Fibroblast of mammary gland (primary cell): ENCODE measurements at regions not wholly inside any gene's neighbourhood (a gene's known extent, or its start where the extent isn't known, plus 50 kb on each side); places are given as distances from the start of the nearest gene placed in this dataset.

Experiments
- DNase-seq: peaks from one replicate; pipeline ENCODE4 v3.0.0-alpha.2; 2010; ENCODE audit warnings: low read depth
- H3K4me3 ChIP-seq: 2 replicates; pipeline ENCODE4 v1.5.1; 2011; ENCODE audit warnings: low read depth, mild to moderate bottlenecking, low read length, moderate library complexity; ENCODE audit not compliant: control insufficient read depth
- CTCF ChIP-seq: conservative IDR thresholded peaks from 2 replicates; pipeline ENCODE4 v1.5.1; 2011; ENCODE audit warnings: low read depth, low read length, inconsistent platforms; ENCODE audit not compliant: control insufficient read depth, insufficient read depth

- TF ChIP-seq CTCF: no peak
- no peak for DNase-seq
- H3K4me3 ChIP-seq: no peak overlapping the region
Observed at GRCh38 chr3:194986208-194987043, 284.5 kb downstream of the XXYLT1 start.

- DNase-seq: no peak
- no peak overlapping the region for H3K4me3 ChIP-seq
- no peak for TF ChIP-seq CTCF
Observed at GRCh38 chr3:194987571-194988494, 283.1 kb downstream of the XXYLT1 start.

- H3K4me3 ChIP-seq: no peak overlapping the region
- no peak for DNase-seq
- no peak for TF ChIP-seq CTCF
Observed at GRCh38 chr3:194988495-194989165, 282.3 kb downstream of the XXYLT1 start.

GRCh38 chr3:194989241-194989640, 281.7 kb downstream of the XXYLT1 start:
- no peak for DNase-seq
- H3K4me3 ChIP-seq: no peak overlapping the region
- no peak for TF ChIP-seq CTCF

- no peak for TF ChIP-seq CTCF
- no peak overlapping the region for H3K4me3 ChIP-seq
- no peak for DNase-seq
Observed at GRCh38 chr3:194990454-194991337, 280.3 kb downstream of the XXYLT1 start.

- H3K4me3 ChIP-seq: no peak overlapping the region
- no peak for TF ChIP-seq CTCF
- DNase-seq: no peak
Observed at GRCh38 chr3:194991338-194991654, 279.7 kb downstream of the XXYLT1 start.
